ENCODE measurements at regions not wholly inside any gene's neighbourhood (a gene's known extent, or its start where the extent isn't known, plus 50 kb on each side); places are given as distances from the start of the nearest gene placed in this dataset.

DNA sequence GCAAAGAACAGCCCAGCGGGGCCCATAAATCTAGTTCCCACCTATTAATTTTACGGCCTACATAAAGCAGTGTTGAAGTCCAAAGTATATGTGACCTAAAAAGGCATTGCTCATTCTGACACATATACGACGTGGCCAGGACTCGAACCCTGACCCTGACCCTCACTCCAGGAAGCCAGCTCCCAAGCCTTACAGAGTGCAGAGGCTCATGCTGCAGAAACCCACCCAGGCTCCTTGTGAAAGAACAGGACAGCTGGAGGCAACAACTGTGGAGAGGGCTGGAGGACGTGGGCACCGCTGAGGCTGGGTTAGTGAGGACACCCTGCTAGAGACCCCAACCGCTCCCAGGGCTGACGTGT lies 221.6 kb downstream of the CYP26B1 start:
- Histone ChIP-seq H3K27ac (no peak overlapping the region), H3K27me3 (no peaks in the 10 kb centered on the region), H3K4me3 (replicated peaks in 1 of 3) (no peak overlapping the region), H3K4me1 (no peaks in the 10 kb centered on the region), H3K9me3 (no peaks in the 10 kb centered on the region), H3K36me3 (no peaks in the 10 kb centered on the region)
- intact Hi-C loops (cut with DNase I), result loop anchor here (5.0 to 10.0 kb wide), 3 partner anchors 379 to 821 kb away; no protein-coding TSS in a partner anchor
- TF ChIP-seq POLR2A (IDR thresholded peaks at IDR 0.05), result no peak
- no peak for TF ChIP-seq CTCF (IDR thresholded peaks at IDR 0.05)
- WGBS, 2 donors, result 93 to 97% methylated on average over 8 to 9 of the region's 9 CpGs
- no peak for DNase-seq

DNA sequence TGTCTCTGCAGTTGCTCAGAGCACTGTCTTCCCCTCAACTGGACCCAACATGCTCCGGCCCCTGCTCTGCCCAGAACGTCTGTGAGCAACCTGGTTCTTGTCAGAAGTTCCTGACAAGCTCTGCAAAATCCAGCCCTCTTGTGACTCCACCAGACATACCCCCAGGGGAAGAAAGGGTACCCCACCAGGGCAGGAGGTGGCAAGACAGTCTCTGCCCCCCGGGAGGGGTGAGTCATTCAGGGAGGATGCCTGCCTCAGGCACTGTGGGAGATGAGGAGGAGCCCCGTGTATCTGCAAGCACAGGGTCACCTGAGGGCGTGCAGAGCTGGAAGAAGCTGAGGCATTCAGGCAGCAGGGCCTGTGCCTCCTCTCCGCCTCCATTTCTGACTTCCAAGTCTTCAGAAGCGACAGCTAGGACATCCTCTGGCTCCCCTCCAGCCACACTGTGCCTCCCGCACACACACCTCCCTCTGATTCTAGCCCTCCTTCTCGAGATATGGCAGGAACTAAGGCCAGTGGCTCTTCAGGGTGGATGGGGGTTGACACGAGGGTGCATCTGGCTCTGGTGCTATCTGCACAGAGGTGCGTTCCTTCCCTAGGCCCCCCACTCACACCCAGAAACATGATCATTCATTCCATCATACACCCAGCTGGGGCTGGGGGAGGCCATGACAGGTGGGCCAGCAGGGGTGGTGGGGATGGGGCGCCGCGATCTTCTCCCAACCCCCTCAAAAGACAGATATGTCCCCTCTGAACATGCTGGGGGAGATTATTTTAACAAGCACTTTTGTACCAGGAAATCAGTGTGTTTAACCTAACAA lies 222.2 kb downstream of the CYP26B1 start:
- intact Hi-C loops (cut with DNase I), result loop anchor here (2.0 to 10.0 kb wide), 4 partner anchors 223 to 822 kb away; no protein-coding TSS in a partner anchor
- no peak overlapping the region for H3K27ac ChIP-seq
- no peaks in the 10 kb centered on the region for H3K9me3 ChIP-seq
- no peaks in the 10 kb centered on the region for H3K4me1 ChIP-seq
- no peaks in the 10 kb centered on the region for H3K27me3 ChIP-seq
- TF ChIP-seq CTCF (IDR thresholded peaks at IDR 0.05), result no peak
- TF ChIP-seq POLR2A (IDR thresholded peaks at IDR 0.05), result no peak
- H3K36me3 ChIP-seq, result no peaks in the 10 kb centered on the region
- no peak overlapping the region for H3K4me3 ChIP-seq (replicated peaks in 1 of 3)
- 94 to 96% methylated on average over 11 to 14 of the region's 14 CpGs for WGBS, 2 donors
- no peak for DNase-seq

GRCh38 chr2:71923887-71924533 lies 223.7 kb downstream of the CYP26B1 start:
- Histone ChIP-seq H3K9me3 (no peaks in the 10 kb centered on the region), H3K27me3 (no peaks in the 10 kb centered on the region), H3K4me3 (replicated peaks in 1 of 3) (no peak overlapping the region), H3K4me1 (no peaks in the 10 kb centered on the region), H3K36me3 (no peaks in the 10 kb centered on the region), H3K27ac (no peak overlapping the region)
- no peak for TF ChIP-seq POLR2A (IDR thresholded peaks at IDR 0.05)
- TF ChIP-seq CTCF (IDR thresholded peaks at IDR 0.05), result peak; percentile 60 to 84 (median 79)
- intact Hi-C loops (cut with DNase I), result loop anchor here (2.0 to 10.0 kb wide), 2 partner anchors 225 to 661 kb away; no protein-coding TSS in a partner anchor
- peak; percentile 74 to 75 for DNase-seq
- WGBS, 2 donors, result 27 to 29% methylated on average over 7 of the region's 7 CpGs

DNA sequence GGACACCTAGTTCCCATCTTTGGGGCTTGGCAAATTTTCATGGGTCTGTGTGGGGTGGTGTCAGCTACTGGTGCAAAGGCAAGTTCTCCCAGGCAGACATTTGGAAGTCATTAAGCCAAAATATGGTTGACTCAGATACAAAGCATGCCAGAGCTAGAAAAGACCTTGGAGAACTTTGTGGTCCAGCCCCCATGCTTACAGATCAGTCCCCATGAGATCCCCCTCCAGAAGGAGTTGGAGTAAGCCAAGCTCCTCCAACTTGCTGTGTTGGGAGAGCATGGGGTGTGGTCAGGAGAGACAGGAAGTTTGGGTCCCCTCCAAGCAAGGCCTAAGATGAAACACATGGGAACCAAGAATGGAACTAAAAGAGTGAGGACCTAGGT lies 224.5 kb downstream of the CYP26B1 start:
- DNase-seq, result no peak
- no peaks in the 10 kb centered on the region for H3K4me1 ChIP-seq
- intact Hi-C loops (cut with DNase I), result loop anchor here (10.0 kb wide), 1 partner anchor 662 kb away; no protein-coding TSS in a partner anchor
- H3K4me3 ChIP-seq (replicated peaks in 1 of 3), result no peak overlapping the region
- no peaks in the 10 kb centered on the region for H3K27me3 ChIP-seq
- H3K9me3 ChIP-seq, result no peaks in the 10 kb centered on the region
- H3K36me3 ChIP-seq, result no peaks in the 10 kb centered on the region
- no peak overlapping the region for H3K27ac ChIP-seq
- TF ChIP-seq POLR2A (IDR thresholded peaks at IDR 0.05), result no peak
- TF ChIP-seq CTCF (IDR thresholded peaks at IDR 0.05), result no peak
